GM12801 (cell line): ENCODE measurements at regions not wholly inside any gene's neighbourhood (a gene's known extent, or its start where the extent isn't known, plus 50 kb on each side); places are given as distances from the start of the nearest gene placed in this dataset.

Source experiments
- TF ChIP-seq, protein P1 (sequence below): IDR thresholded peaks from one replicate; pipeline ENCODE4 v1.5.1; 2011; ENCODE audit warnings: control low read depth; ENCODE audit not compliant: insufficient read length; ENCODE audit errors: extremely low read depth

DNA sequence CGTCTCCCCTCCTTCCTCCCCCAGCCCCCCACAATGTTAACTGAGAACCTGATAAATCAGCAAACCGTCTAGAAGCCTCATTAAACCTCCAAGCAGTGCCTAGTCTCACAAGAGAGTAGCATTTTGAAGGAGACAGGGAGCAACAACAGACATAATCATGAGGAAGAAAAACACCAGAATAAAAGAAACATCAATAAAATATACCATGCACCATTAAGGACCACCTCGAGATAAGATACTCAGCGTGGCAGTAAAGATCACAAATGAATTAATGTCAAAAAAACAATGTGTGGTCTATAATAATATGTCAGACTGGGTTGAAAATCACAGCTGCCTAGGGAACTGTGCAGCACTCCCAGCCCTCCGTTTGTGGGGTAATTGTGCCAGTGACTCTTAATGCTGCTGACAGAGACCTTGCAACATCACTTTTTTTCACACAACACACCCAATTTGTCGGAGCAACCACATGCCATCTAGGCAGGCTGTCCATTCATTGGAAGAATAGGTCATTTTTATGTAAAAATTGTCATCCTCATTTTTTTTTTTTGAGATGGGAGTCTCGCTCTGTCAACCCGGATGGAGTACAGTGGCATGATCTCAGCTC, 450.8 kb upstream of the WWC1 start:
- TF ChIP-seq, protein P1, sequence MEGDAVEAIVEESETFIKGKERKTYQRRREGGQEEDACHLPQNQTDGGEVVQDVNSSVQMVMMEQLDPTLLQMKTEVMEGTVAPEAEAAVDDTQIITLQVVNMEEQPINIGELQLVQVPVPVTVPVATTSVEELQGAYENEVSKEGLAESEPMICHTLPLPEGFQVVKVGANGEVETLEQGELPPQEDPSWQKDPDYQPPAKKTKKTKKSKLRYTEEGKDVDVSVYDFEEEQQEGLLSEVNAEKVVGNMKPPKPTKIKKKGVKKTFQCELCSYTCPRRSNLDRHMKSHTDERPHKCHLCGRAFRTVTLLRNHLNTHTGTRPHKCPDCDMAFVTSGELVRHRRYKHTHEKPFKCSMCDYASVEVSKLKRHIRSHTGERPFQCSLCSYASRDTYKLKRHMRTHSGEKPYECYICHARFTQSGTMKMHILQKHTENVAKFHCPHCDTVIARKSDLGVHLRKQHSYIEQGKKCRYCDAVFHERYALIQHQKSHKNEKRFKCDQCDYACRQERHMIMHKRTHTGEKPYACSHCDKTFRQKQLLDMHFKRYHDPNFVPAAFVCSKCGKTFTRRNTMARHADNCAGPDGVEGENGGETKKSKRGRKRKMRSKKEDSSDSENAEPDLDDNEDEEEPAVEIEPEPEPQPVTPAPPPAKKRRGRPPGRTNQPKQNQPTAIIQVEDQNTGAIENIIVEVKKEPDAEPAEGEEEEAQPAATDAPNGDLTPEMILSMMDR = no peak

DNA sequence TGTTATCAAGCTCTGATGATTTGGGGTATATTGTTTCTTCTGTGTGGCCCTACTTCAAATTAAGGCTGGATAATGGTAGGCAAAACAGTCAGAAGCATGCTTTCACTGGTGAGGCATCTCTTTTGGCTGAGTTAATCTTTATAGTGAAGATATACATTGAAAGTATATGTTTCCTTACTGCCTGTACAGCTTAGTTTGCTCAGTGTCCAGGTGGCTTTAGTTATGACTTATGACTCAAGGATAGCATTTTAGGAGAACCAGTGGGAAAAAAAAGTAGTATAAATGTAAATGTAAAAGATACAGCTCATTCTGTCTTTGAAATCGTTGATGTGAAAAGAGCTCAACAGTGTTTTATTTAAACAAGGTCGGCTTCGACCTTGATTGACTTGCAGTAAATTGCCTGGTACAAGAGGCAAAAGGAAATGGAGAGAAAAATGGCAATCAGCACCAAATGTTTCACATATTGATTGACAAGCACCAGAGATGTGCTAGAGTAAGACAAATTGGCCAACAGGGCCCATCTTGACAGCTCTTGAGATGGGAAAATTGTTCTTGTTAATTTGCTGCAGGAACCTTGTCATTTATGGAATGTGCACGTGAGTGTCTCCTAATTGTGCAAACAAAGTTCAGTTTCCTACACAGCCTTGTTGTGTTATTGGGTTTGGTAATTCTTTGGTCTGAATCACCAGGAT, 447.4 kb upstream of the WWC1 start:
- TF ChIP-seq, protein P1 = no peak

DNA sequence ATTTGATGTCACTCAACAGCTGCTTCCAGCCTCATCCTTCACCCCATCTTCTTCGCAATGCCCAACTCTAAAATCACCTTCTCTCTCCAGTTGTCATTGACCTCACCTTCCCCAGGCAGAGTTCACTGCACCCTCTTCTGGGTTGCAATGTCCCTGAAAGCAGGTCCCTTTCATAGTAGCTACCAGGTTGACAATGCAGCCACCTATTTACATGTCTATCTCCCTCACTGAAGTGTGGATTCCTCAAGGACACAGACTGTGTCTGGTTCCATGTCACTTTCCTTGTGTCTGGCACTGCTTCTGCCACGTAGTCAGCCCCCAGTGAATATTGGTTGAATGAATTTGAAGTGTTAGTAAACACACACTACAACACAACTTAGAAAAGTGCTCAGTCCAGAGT, 445.5 kb upstream of the WWC1 start:
- TF ChIP-seq, protein P1 = no peak

DNA sequence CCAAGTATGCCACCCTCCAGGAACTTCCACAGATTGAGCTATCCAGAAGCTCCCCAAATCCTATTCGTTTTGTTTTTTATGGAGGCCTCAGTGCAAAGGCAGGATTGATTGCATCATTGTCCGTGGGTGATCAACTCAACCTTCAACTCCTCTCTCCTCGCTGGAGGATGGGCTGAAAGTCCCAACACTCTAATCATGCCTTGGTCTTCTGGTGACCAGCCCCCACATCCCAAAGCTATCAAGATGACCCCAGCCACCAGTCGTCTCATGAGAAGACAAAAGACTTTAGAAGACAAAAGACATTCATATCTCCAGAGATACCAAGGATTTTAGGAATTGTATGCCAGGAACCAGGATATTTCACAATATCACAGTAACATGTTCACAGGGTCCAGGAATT, 441.6 kb upstream of the WWC1 start:
- TF ChIP-seq, protein P1 = no peak

- TF ChIP-seq, protein P1 = no peak
Measured at GRCh38 chr5:167850911-167851310, 440.5 kb upstream of the WWC1 start.

DNA sequence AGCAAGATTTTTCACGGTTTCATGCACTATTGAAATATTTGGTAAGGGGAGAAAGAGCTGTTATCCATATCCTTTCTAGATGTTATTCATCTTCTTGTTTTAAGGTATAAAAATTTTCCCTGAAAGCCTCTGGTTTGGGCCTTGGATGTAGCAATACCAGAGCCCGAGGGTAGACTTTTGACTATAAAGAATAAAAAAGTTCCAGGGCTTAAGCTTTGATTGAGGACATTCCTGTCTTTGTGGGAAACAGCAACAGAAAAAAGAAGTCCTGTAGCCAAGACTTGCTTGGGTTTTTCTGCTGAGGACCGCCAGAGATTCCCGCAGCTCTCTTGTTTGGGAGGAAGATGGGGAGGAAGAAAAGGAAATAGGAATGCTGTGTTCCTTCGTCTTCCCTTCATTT, 440.0 kb upstream of the WWC1 start:
- TF ChIP-seq, protein P1 = no peak

- TF ChIP-seq, protein P1 = no peak
Measured at GRCh38 chr5:167852515-167852914, 438.9 kb upstream of the WWC1 start.
